Middle frontal gyrus (tissue), 1 donor: ENCODE measurements at regions not wholly inside any gene's neighbourhood (a gene's known extent, or its start where the extent isn't known, plus 50 kb on each side); places are given as distances from the start of the nearest gene placed in this dataset.
"Not testable (repeated sequence)": the region's sequence is repeated elsewhere in the genome, so short reads cannot be mapped to it uniquely, and the experiment has no call there.

Experiments used
- DNase-seq: peaks from one replicate; pipeline ENCODE4 v3.0.0-alpha.2; 2015; ENCODE audit warnings: low spot score; ENCODE audit errors: extremely low spot score

- no peak for DNase-seq
These were observed 208.3 kb downstream of the TOMM20 start for GRCh38 chr1:234920136-234920842.

GRCh38 chr1:234918961-234919761 lies 209.5 kb downstream of the TOMM20 start:
- no peak for DNase-seq

- DNase-seq = no peak
These were observed 210.3 kb downstream of the TOMM20 start for GRCh38 chr1:234918181-234918841.

- no peak for DNase-seq
These were observed 211.0 kb downstream of the TOMM20 start for GRCh38 chr1:234917495-234918180.

GRCh38 chr1:234916840-234917239 lies 211.8 kb downstream of the TOMM20 start:
- DNase-seq = no peak

GRCh38 chr1:234915924-234916675 lies 212.5 kb downstream of the TOMM20 start:
- DNase-seq = no peak

- no peak for DNase-seq
These were observed 213.9 kb downstream of the TOMM20 start for GRCh38 chr1:234914606-234915290.

GRCh38 chr1:234913771-234914170 lies 214.9 kb downstream of the TOMM20 start:
- DNase-seq = no peak

- DNase-seq = no peak
These were observed 215.4 kb downstream of the TOMM20 start for GRCh38 chr1:234913278-234913649.

GRCh38 chr1:234912548-234913277 lies 215.9 kb downstream of the TOMM20 start:
- DNase-seq = no peak

- DNase-seq = no peak
These were observed 216.8 kb downstream of the TOMM20 start for GRCh38 chr1:234911787-234912186.

- DNase-seq = not testable (repeated sequence)
These were observed 217.5 kb downstream of the TOMM20 start for GRCh38 chr1:234911136-234911535.

GRCh38 chr1:234909851-234910250 lies 218.8 kb downstream of the TOMM20 start:
- DNase-seq = no peak

GRCh38 chr1:234909307-234909810 lies 219.3 kb downstream of the TOMM20 start:
- no peak for DNase-seq

GRCh38 chr1:234908571-234908970 lies 220.1 kb downstream of the TOMM20 start:
- no peak for DNase-seq

- no peak for DNase-seq
These were observed 220.7 kb downstream of the TOMM20 start for GRCh38 chr1:234907940-234908405.

GRCh38 chr1:234907208-234907939 lies 221.3 kb downstream of the TOMM20 start:
- DNase-seq = no peak

- DNase-seq = no peak
These were observed 222.0 kb downstream of the TOMM20 start for GRCh38 chr1:234906654-234907053.
